ENCODE measurements at regions not wholly inside any gene's neighbourhood (a gene's known extent, or its start where the extent isn't known, plus 50 kb on each side); places are given as distances from the start of the nearest gene placed in this dataset.
"Not testable (repeated sequence)": the region's sequence is repeated elsewhere in the genome, so short reads cannot be mapped to it uniquely, and the experiment has no call there.

GRCh38 chr16:86737083-86737482 is 158.7 kb downstream of the FOXL1 start:
- Histone ChIP-seq H3K36me3 (ENCODE audit: control insufficient read depth in 2 of 2, insufficient read depth in 2 of 2, low read length in 1 of 2) (no peaks in the 10 kb centered on the region), H2AFZ (ENCODE audit: control insufficient read depth, low read depth, low read length) (no peak overlapping the region), H3K4me2 (ENCODE audit: control insufficient read depth, insufficient read depth) (no peak overlapping the region), H3K27me3 (replicated peaks in 1 of 2; ENCODE audit: control insufficient read depth in 2 of 2, insufficient read depth in 2 of 2, low read length in 1 of 2) (peaks cover 4 to 9% of the 10 kb centered on the region in 2 experiments), H3K4me1 (ENCODE audit: control insufficient read depth, insufficient read depth, low read length) (no peaks in the 10 kb centered on the region), H3K9ac (ENCODE audit: control insufficient read depth, insufficient read depth, low read length) (no peak overlapping the region), H4K20me1 (ENCODE audit: control insufficient read depth, insufficient read depth) (no peaks in the 10 kb centered on the region), H3K79me2 (ENCODE audit: control insufficient read depth, insufficient read depth, low read length) (no peaks in the 10 kb centered on the region), H3K27ac (ENCODE audit: control insufficient read depth, insufficient read depth) (no peak overlapping the region), H3K9me3 (replicated peaks; ENCODE audit: control insufficient read depth, insufficient read depth, low read length) (no peaks in the 10 kb centered on the region), H3K4me3 (no peak overlapping the region)
- no peak for TF ChIP-seq BMI1 (IDR thresholded peaks at IDR 0.05; ENCODE audit: borderline replicate concordance)
- ChIA-PET POLR2A (no interaction called here), SMC1A (ENCODE audit: uncharacterized antibody, unreplicated experiment) (no interaction called here), RAD21 (ENCODE audit: unreplicated experiment) (no interaction called here), CTCF (interaction anchor here (1.0 kb wide), 1 partner anchor 18 kb away, joined by 3 read pairs; no protein-coding TSS in a partner anchor)
- 39% methylated on average over 7 of the region's 7 CpGs for WGBS (ENCODE audit: insufficient coverage, insufficient replicate concordance, low lambda C conversion rate, missing lambda C conversion rate)
- in situ Hi-C loops (cut with MboI) (no loop called here), intact Hi-C loops (cut with micrococcal nuclease; ENCODE audit: unreplicated experiment) (no loop called here)
- no TSS peak for BruUV-seq (replicated peaks)
- no peak for DNase-seq (ENCODE audit: low read depth, low spot score)
- no peak for ATAC-seq
- no peak for FAIRE-seq

- SMC1A ChIA-PET (ENCODE audit: uncharacterized antibody, unreplicated experiment); H3K9me3 ChIP-seq (replicated peaks; ENCODE audit: control insufficient read depth, insufficient read depth, low read length); H3K27ac ChIP-seq (ENCODE audit: control insufficient read depth, insufficient read depth); H3K4me2 ChIP-seq (ENCODE audit: control insufficient read depth, insufficient read depth); H3K27me3 ChIP-seq (replicated peaks in 1 of 2; ENCODE audit: control insufficient read depth in 2 of 2, insufficient read depth in 2 of 2, low read length in 1 of 2); H3K9ac ChIP-seq (ENCODE audit: control insufficient read depth, insufficient read depth, low read length); BruUV-seq (replicated peaks); in situ Hi-C loops (cut with MboI); H3K4me1 ChIP-seq (ENCODE audit: control insufficient read depth, insufficient read depth, low read length); FAIRE-seq; H3K36me3 ChIP-seq (ENCODE audit: control insufficient read depth in 2 of 2, insufficient read depth in 2 of 2, low read length in 1 of 2); RAD21 ChIA-PET (ENCODE audit: unreplicated experiment); H2AFZ ChIP-seq (ENCODE audit: control insufficient read depth, low read depth, low read length); intact Hi-C loops (cut with micrococcal nuclease; ENCODE audit: unreplicated experiment); H3K4me3 ChIP-seq; CTCF ChIA-PET; H4K20me1 ChIP-seq (ENCODE audit: control insufficient read depth, insufficient read depth); DNase-seq (ENCODE audit: low read depth, low spot score); ATAC-seq; POLR2A ChIA-PET; H3K79me2 ChIP-seq (ENCODE audit: control insufficient read depth, insufficient read depth, low read length): not testable (repeated sequence)
- 62% methylated on average over 20 of the region's 35 CpGs for WGBS (ENCODE audit: insufficient coverage, insufficient replicate concordance, low lambda C conversion rate, missing lambda C conversion rate)
Observed at GRCh38 chr16:86738322-86738721, 160.0 kb downstream of the FOXL1 start.
